ENCODE measurements at regions not wholly inside any gene's neighbourhood (a gene's known extent, or its start where the extent isn't known, plus 50 kb on each side); places are given as distances from the start of the nearest gene placed in this dataset.

DNA sequence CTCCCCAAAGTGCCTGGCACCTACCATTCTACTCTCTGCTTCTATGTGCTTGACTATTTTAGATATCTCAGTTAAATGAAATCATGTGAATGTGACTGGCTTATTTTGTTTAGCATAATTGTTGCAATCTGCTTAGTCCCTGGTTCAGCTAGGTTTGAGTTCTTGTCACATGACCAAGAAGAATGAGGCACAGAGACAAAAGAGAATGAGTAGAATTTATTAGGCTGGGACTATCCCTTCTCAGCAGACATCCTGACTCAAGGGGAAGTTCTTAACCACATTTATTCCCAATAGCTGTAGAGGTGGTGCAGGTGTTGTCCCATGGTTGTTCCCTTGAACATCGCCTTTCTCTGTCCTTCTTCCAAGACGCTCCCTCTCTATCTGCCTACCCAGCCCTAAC lies 1485.7 kb downstream of the KCNT2 start:
- DNase-seq (no peak), ATAC-seq (ENCODE audit: insufficient read depth, low FRiP score) (no peak)
- no peaks in the 10 kb centered on the region for H3K4me1 ChIP-seq (ENCODE audit: control insufficient read depth in 5 of 5, insufficient read depth in 5 of 5, low read length in 5 of 5)
- H3K27me3 ChIP-seq (ENCODE audit: control insufficient read depth in 3 of 3, insufficient read depth in 3 of 3, low read length in 2 of 3) = no peaks in the 10 kb centered on the region
- H3K27ac ChIP-seq (ENCODE audit: low read depth in 1 of 2, low read length in 1 of 2) = no peak overlapping the region
- no peak overlapping the region for H3K4me3 ChIP-seq
- TF ChIP-seq, protein P1, sequence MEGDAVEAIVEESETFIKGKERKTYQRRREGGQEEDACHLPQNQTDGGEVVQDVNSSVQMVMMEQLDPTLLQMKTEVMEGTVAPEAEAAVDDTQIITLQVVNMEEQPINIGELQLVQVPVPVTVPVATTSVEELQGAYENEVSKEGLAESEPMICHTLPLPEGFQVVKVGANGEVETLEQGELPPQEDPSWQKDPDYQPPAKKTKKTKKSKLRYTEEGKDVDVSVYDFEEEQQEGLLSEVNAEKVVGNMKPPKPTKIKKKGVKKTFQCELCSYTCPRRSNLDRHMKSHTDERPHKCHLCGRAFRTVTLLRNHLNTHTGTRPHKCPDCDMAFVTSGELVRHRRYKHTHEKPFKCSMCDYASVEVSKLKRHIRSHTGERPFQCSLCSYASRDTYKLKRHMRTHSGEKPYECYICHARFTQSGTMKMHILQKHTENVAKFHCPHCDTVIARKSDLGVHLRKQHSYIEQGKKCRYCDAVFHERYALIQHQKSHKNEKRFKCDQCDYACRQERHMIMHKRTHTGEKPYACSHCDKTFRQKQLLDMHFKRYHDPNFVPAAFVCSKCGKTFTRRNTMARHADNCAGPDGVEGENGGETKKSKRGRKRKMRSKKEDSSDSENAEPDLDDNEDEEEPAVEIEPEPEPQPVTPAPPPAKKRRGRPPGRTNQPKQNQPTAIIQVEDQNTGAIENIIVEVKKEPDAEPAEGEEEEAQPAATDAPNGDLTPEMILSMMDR (IDR thresholded peaks at IDR 0.05; ENCODE audit: control extremely low read depth, extremely low read depth) = no peak
- no peaks in the 10 kb centered on the region for H3K9me3 ChIP-seq (ENCODE audit: control insufficient read depth in 4 of 4, insufficient read depth in 3 of 4, low read length in 3 of 4)
- H3K9ac ChIP-seq (ENCODE audit: insufficient read depth in 1 of 2, low read length in 2 of 2) = no peak overlapping the region
- H3K36me3 ChIP-seq (ENCODE audit: control insufficient read depth in 4 of 4, insufficient read depth in 4 of 4, low read length in 4 of 4) = no peaks in the 10 kb centered on the region
- 85 to 92% methylated on average over 2 of the region's 2 CpGs for WGBS, 2 donors

DNA sequence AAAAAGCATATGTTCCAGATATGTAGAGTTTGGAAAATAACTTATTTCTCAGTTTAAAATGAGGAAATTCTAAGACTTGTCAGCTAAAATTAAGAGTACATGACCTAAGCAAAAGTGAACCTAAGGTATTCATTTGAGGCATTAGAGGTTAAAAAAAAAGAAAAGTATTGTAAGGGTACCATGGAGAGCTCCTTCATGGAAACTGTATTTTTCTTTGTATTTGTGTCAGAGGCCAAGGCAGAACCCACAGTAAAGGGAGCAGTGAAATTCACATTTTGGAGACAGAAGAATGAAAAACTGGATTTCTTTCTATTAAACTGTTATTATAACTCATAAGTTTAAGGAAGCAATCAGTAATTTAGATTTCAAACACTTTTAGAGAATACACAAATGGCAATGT lies 1494.8 kb downstream of the KCNT2 start:
- H3K9ac ChIP-seq (ENCODE audit: insufficient read depth in 1 of 2, low read length in 2 of 2) = no peak overlapping the region
- TF ChIP-seq, protein P1 (IDR thresholded peaks at IDR 0.05; ENCODE audit: control extremely low read depth, extremely low read depth) = no peak
- DNase-seq (peak in 2 of 3 donors; percentile 1 to 35), ATAC-seq (ENCODE audit: insufficient read depth, low FRiP score) (no peak)
- H3K27me3 ChIP-seq (ENCODE audit: control insufficient read depth in 3 of 3, insufficient read depth in 3 of 3, low read length in 2 of 3) = no peaks in the 10 kb centered on the region
- H3K27ac ChIP-seq (ENCODE audit: low read depth in 1 of 2, low read length in 1 of 2) = no peak overlapping the region
- no peaks in the 10 kb centered on the region for H3K9me3 ChIP-seq (ENCODE audit: control insufficient read depth in 4 of 4, insufficient read depth in 3 of 4, low read length in 3 of 4)
- H3K4me1 ChIP-seq (ENCODE audit: control insufficient read depth in 5 of 5, insufficient read depth in 5 of 5, low read length in 5 of 5) = no peaks in the 10 kb centered on the region
- H3K36me3 ChIP-seq (ENCODE audit: control insufficient read depth in 4 of 4, insufficient read depth in 4 of 4, low read length in 4 of 4) = no peaks in the 10 kb centered on the region
- no peak overlapping the region for H3K4me3 ChIP-seq

DNA sequence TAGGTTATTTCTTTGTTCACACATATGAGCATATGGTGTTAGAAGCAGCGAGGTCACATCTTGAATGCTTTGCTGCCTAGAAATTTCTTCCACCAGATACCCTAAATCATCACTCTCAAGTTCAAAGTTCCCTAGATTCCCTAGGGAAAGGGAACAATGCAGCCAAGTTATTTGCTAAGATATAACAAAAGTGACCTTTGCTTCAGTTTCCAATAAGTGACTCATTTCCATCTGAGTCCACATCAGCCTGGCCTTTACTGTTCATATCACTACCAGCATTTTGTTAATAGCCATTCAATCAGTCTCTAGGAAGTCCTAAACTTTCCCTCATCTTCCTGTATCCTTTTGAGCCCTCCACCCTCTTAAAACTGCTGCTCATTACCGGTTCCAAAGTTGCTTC lies 1502.5 kb downstream of the KCNT2 start:
- Histone ChIP-seq H3K4me3 (no peak overlapping the region), H3K27me3 (ENCODE audit: control insufficient read depth in 3 of 3, insufficient read depth in 3 of 3, low read length in 2 of 3) (no peaks in the 10 kb centered on the region), H3K36me3 (ENCODE audit: control insufficient read depth in 4 of 4, insufficient read depth in 4 of 4, low read length in 4 of 4) (no peaks in the 10 kb centered on the region), H3K9ac (ENCODE audit: insufficient read depth in 1 of 2, low read length in 2 of 2) (no peak overlapping the region), H3K27ac (ENCODE audit: low read depth in 1 of 2, low read length in 1 of 2) (no peak overlapping the region), H3K4me1 (ENCODE audit: control insufficient read depth in 5 of 5, insufficient read depth in 5 of 5, low read length in 5 of 5) (no peaks in the 10 kb centered on the region), H3K9me3 (ENCODE audit: control insufficient read depth in 4 of 4, insufficient read depth in 3 of 4, low read length in 3 of 4) (peaks cover 0 to 2% (median 0%) of the 10 kb centered on the region in 4 donors)
- ATAC-seq (ENCODE audit: insufficient read depth, low FRiP score) (no peak), DNase-seq (no peak)
- TF ChIP-seq, protein P1 (IDR thresholded peaks at IDR 0.05; ENCODE audit: control extremely low read depth, extremely low read depth) = no peak
- 45 to 54% methylated on average over 2 of the region's 2 CpGs for WGBS, 2 donors

DNA sequence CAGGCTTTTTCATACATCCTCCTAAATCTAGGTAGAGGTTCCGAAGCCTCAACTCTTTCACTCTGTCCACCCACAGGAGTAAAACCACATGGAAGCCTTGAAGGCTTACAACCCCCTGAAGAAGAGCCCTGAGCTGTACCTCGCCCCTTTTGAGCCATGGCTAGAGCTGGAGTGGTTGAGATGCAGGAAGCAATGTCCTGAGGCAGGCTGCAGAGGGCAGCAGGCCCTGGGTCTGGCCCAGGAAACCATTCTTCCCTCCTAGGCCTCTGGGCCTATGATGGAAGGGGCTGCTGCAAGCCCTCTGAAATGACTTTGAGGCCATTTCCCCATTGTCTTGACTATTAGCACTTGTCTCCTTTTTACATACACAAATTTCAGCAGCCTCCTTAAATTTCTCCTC lies 1503.0 kb downstream of the KCNT2 start:
- H3K36me3 ChIP-seq (ENCODE audit: control insufficient read depth in 4 of 4, insufficient read depth in 4 of 4, low read length in 4 of 4) = no peaks in the 10 kb centered on the region
- WGBS, 2 donors = 52 to 55% methylated on average over 2 of the region's 2 CpGs

More for the DNA sequence above, 1503.0 kb downstream of the KCNT2 start:
- Histone ChIP-seq H3K9ac (ENCODE audit: insufficient read depth in 1 of 2, low read length in 2 of 2) (no peak overlapping the region), H3K4me3 (no peak overlapping the region), H3K27me3 (ENCODE audit: control insufficient read depth in 3 of 3, insufficient read depth in 3 of 3, low read length in 2 of 3) (no peaks in the 10 kb centered on the region), H3K4me1 (ENCODE audit: control insufficient read depth in 5 of 5, insufficient read depth in 5 of 5, low read length in 5 of 5) (no peaks in the 10 kb centered on the region), H3K27ac (ENCODE audit: low read depth in 1 of 2, low read length in 1 of 2) (no peak overlapping the region), H3K9me3 (ENCODE audit: control insufficient read depth in 4 of 4, insufficient read depth in 3 of 4, low read length in 3 of 4) (peaks cover 0 to 2% (median 0%) of the 10 kb centered on the region in 4 donors)
- no peak for ATAC-seq (ENCODE audit: insufficient read depth, low FRiP score)
- DNase-seq = no peak
- TF ChIP-seq, protein P1 (IDR thresholded peaks at IDR 0.05; ENCODE audit: control extremely low read depth, extremely low read depth) = no peak

Data from lung (tissue), 11 donors.